ENCODE measurements at regions not wholly inside any gene's neighbourhood (a gene's known extent, or its start where the extent isn't known, plus 50 kb on each side); places are given as distances from the start of the nearest gene placed in this dataset.
"Not testable (repeated sequence)": the region's sequence is repeated elsewhere in the genome, so short reads cannot be mapped to it uniquely, and the experiment has no call there.

- Mint-ChIP-seq H3K36me3 (ENCODE audit: low read depth) (no peaks in the 10 kb centered on the region), H3K4me1 (ENCODE audit: low read depth) (no peaks in the 10 kb centered on the region), H3K27ac (no peak overlapping the region), H3K9me3 (ENCODE audit: insufficient read depth) (no peaks in the 10 kb centered on the region), H3K27me3 (ENCODE audit: low read depth) (no peaks in the 10 kb centered on the region), H3K4me3 (no peak overlapping the region)
- ChIA-PET POLR2A (interaction anchor here (0.6 kb wide), 1 partner anchor 162 kb away, joined by 3 read pairs; no protein-coding TSS in a partner anchor), CTCF (no interaction called here)
- DNase-seq (no peak), ATAC-seq (no peak)
Measured at GRCh38 chr5:174489920-174490597, 234.3 kb upstream of the MSX2 start.

GRCh38 chr5:174490728-174491127, 233.7 kb upstream of the MSX2 start:
- Mint-ChIP-seq H3K4me1 (ENCODE audit: low read depth) (no peaks in the 10 kb centered on the region), H3K27ac (no peak overlapping the region), H3K36me3 (ENCODE audit: low read depth) (no peaks in the 10 kb centered on the region), H3K9me3 (ENCODE audit: insufficient read depth) (no peaks in the 10 kb centered on the region), H3K27me3 (ENCODE audit: low read depth) (no peaks in the 10 kb centered on the region), H3K4me3 (no peak overlapping the region)
- ATAC-seq (no peak), DNase-seq (no peak)
- ChIA-PET POLR2A (no interaction called here), CTCF (no interaction called here)

GRCh38 chr5:174491265-174491664, 233.1 kb upstream of the MSX2 start:
- Mint-ChIP-seq H3K4me1 (ENCODE audit: low read depth) (no peaks in the 10 kb centered on the region), H3K4me3 (no peak overlapping the region), H3K27me3 (ENCODE audit: low read depth) (no peaks in the 10 kb centered on the region), H3K9me3 (ENCODE audit: insufficient read depth) (no peaks in the 10 kb centered on the region), H3K27ac (no peak overlapping the region), H3K36me3 (ENCODE audit: low read depth) (no peaks in the 10 kb centered on the region)
- ChIA-PET POLR2A (no interaction called here), CTCF (interaction anchor here (0.6 kb wide), 1 partner anchor 101 kb away, joined by 3 read pairs; no protein-coding TSS in a partner anchor)
- DNase-seq = no peak
- ATAC-seq = no peak

- H3K36me3 Mint-ChIP-seq (ENCODE audit: low read depth) = no peaks in the 10 kb centered on the region
- no peak overlapping the region for H3K4me3 Mint-ChIP-seq
- H3K27me3 Mint-ChIP-seq (ENCODE audit: low read depth) = no peaks in the 10 kb centered on the region
- no peaks in the 10 kb centered on the region for H3K9me3 Mint-ChIP-seq (ENCODE audit: insufficient read depth)
- ChIA-PET CTCF (interaction anchor here (0.6 kb wide), 1 partner anchor 102 kb away, joined by 3 read pairs; no protein-coding TSS in a partner anchor), POLR2A (no interaction called here)
- no peaks in the 10 kb centered on the region for H3K4me1 Mint-ChIP-seq (ENCODE audit: low read depth)
- no peak for ATAC-seq
- DNase-seq = no peak
- no peak overlapping the region for H3K27ac Mint-ChIP-seq
Measured at GRCh38 chr5:174491761-174492350, 232.5 kb upstream of the MSX2 start.

GRCh38 chr5:174493530-174493929, 230.9 kb upstream of the MSX2 start:
- ChIA-PET CTCF (no interaction called here), POLR2A (no interaction called here)
- peaks cover 12% of the 10 kb centered on the region for H3K9me3 Mint-ChIP-seq (ENCODE audit: insufficient read depth)

GRCh38 chr5:174497939-174498338, 226.4 kb upstream of the MSX2 start:
- H3K9me3 Mint-ChIP-seq (ENCODE audit: insufficient read depth) = peaks cover 18% of the 10 kb centered on the region
- H3K27me3 Mint-ChIP-seq (ENCODE audit: low read depth); H3K27ac Mint-ChIP-seq; DNase-seq; H3K4me3 Mint-ChIP-seq; ATAC-seq; CTCF ChIA-PET; H3K36me3 Mint-ChIP-seq (ENCODE audit: low read depth); POLR2A ChIA-PET; H3K4me1 Mint-ChIP-seq (ENCODE audit: low read depth): not testable (repeated sequence)

More at GRCh38 chr5:174493530-174493929, 230.9 kb upstream of the MSX2 start:
- H3K4me1 Mint-ChIP-seq (ENCODE audit: low read depth) = no peaks in the 10 kb centered on the region
- ATAC-seq (no peak), DNase-seq (no peak)
- no peaks in the 10 kb centered on the region for H3K27me3 Mint-ChIP-seq (ENCODE audit: low read depth)
- H3K27ac Mint-ChIP-seq = no peak overlapping the region
- H3K36me3 Mint-ChIP-seq (ENCODE audit: low read depth) = no peaks in the 10 kb centered on the region
- no peak overlapping the region for H3K4me3 Mint-ChIP-seq

GRCh38 chr5:174498575-174498974, 225.8 kb upstream of the MSX2 start:
- H3K4me3 Mint-ChIP-seq; H3K27me3 Mint-ChIP-seq (ENCODE audit: low read depth); H3K36me3 Mint-ChIP-seq (ENCODE audit: low read depth); H3K4me1 Mint-ChIP-seq (ENCODE audit: low read depth); DNase-seq; CTCF ChIA-PET; H3K27ac Mint-ChIP-seq; ATAC-seq; POLR2A ChIA-PET: not testable (repeated sequence)
- H3K9me3 Mint-ChIP-seq (ENCODE audit: insufficient read depth) = peaks cover 18% of the 10 kb centered on the region

GRCh38 chr5:174500636-174501035, 223.7 kb upstream of the MSX2 start:
- Mint-ChIP-seq H3K9me3 (ENCODE audit: insufficient read depth) (peaks cover 18% of the 10 kb centered on the region), H3K36me3 (ENCODE audit: low read depth) (no peaks in the 10 kb centered on the region), H3K4me3 (no peak overlapping the region), H3K27ac (no peak overlapping the region), H3K4me1 (ENCODE audit: low read depth) (no peaks in the 10 kb centered on the region), H3K27me3 (ENCODE audit: low read depth) (no peaks in the 10 kb centered on the region)
- CTCF ChIA-PET = no interaction called here
- POLR2A ChIA-PET = no interaction called here
- no peak for DNase-seq
- no peak for ATAC-seq

- DNase-seq = no peak
- Mint-ChIP-seq H3K4me1 (ENCODE audit: low read depth) (no peaks in the 10 kb centered on the region), H3K4me3 (no peak overlapping the region), H3K27me3 (ENCODE audit: low read depth) (no peaks in the 10 kb centered on the region), H3K9me3 (ENCODE audit: insufficient read depth) (peaks cover 18% of the 10 kb centered on the region), H3K27ac (no peak overlapping the region), H3K36me3 (ENCODE audit: low read depth) (no peaks in the 10 kb centered on the region)
- POLR2A ChIA-PET = no interaction called here
- no peak for ATAC-seq
- CTCF ChIA-PET = no interaction called here
Measured at GRCh38 chr5:174501461-174502069, 222.8 kb upstream of the MSX2 start.

- CTCF ChIA-PET = no interaction called here
- no peak for ATAC-seq
- Mint-ChIP-seq H3K27ac (no peak overlapping the region), H3K4me1 (ENCODE audit: low read depth) (no peaks in the 10 kb centered on the region), H3K9me3 (ENCODE audit: insufficient read depth) (peaks cover 9% of the 10 kb centered on the region), H3K4me3 (no peak overlapping the region), H3K27me3 (ENCODE audit: low read depth) (no peaks in the 10 kb centered on the region), H3K36me3 (ENCODE audit: low read depth) (no peaks in the 10 kb centered on the region)
- POLR2A ChIA-PET = no interaction called here
- DNase-seq = no peak
Measured at GRCh38 chr5:174503086-174503460, 221.3 kb upstream of the MSX2 start.

GRCh38 chr5:174503461-174504265, 220.7 kb upstream of the MSX2 start:
- peaks cover 6% of the 10 kb centered on the region for H3K9me3 Mint-ChIP-seq (ENCODE audit: insufficient read depth)
- no peak overlapping the region for H3K4me3 Mint-ChIP-seq
- no peak for ATAC-seq

GRCh38 chr5:174504266-174504726, 220.1 kb upstream of the MSX2 start:
- Mint-ChIP-seq H3K27me3 (ENCODE audit: low read depth) (no peaks in the 10 kb centered on the region), H3K36me3 (ENCODE audit: low read depth) (no peaks in the 10 kb centered on the region), H3K4me1 (ENCODE audit: low read depth) (no peaks in the 10 kb centered on the region), H3K27ac (no peak overlapping the region), H3K4me3 (no peak overlapping the region), H3K9me3 (ENCODE audit: insufficient read depth) (peaks cover 6% of the 10 kb centered on the region)
- CTCF ChIA-PET = no interaction called here
- POLR2A ChIA-PET = no interaction called here
- no peak for ATAC-seq
- DNase-seq = no peak

More at GRCh38 chr5:174503461-174504265, 220.7 kb upstream of the MSX2 start:
- Mint-ChIP-seq H3K27ac (no peak overlapping the region), H3K27me3 (ENCODE audit: low read depth) (no peaks in the 10 kb centered on the region), H3K36me3 (ENCODE audit: low read depth) (no peaks in the 10 kb centered on the region), H3K4me1 (ENCODE audit: low read depth) (no peaks in the 10 kb centered on the region)
- no peak for DNase-seq
- ChIA-PET CTCF (no interaction called here), POLR2A (no interaction called here)

All from activated CD8-positive, alpha-beta T cell treated with anti-CD3 and anti-CD28 coated beads, Interleukin-2, amount 10 ng/mL, durations not matched to agents 7 days and 5 days (primary cell).